ENCODE measurements at regions not wholly inside any gene's neighbourhood (a gene's known extent, or its start where the extent isn't known, plus 50 kb on each side); places are given as distances from the start of the nearest gene placed in this dataset.

DNA sequence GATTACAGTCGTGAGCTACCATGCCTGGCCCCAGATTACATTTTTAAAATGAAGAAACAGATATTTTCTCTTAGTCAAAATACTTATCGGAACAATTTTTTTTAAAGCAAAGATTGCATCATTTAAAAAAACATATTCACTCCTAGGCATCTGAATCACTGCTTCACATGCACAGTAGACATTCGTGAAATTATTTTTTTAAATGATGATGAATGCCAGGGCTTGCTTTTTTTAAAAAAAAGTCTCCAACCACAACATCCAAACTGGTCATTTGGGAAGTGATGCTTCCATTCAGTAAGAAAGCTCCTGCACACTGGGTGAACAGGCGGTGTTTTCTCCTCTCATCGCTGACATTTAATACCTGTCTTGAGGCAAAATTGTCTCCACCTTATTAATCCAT lies 223.0 kb upstream of the DMRT1 start:
- TF ChIP-seq, protein P1, sequence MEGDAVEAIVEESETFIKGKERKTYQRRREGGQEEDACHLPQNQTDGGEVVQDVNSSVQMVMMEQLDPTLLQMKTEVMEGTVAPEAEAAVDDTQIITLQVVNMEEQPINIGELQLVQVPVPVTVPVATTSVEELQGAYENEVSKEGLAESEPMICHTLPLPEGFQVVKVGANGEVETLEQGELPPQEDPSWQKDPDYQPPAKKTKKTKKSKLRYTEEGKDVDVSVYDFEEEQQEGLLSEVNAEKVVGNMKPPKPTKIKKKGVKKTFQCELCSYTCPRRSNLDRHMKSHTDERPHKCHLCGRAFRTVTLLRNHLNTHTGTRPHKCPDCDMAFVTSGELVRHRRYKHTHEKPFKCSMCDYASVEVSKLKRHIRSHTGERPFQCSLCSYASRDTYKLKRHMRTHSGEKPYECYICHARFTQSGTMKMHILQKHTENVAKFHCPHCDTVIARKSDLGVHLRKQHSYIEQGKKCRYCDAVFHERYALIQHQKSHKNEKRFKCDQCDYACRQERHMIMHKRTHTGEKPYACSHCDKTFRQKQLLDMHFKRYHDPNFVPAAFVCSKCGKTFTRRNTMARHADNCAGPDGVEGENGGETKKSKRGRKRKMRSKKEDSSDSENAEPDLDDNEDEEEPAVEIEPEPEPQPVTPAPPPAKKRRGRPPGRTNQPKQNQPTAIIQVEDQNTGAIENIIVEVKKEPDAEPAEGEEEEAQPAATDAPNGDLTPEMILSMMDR (conservative IDR thresholded peaks at IDR 0.05; ENCODE audit: low read depth, low read length) = no peak
- no peak for TF ChIP-seq EZH2 (IDR thresholded peaks at IDR 0.05; ENCODE audit: low read length, unreplicated experiment)
